HG03565 (cell line): ENCODE measurements at regions not wholly inside any gene's neighbourhood (a gene's known extent, or its start where the extent isn't known, plus 50 kb on each side); places are given as distances from the start of the nearest gene placed in this dataset.

ENCODE experiments used
- ATAC-seq: cut with Tn5 transposase; IDR thresholded peaks from one replicate; pipeline ENCODE4 v1.9.1; 2021; ENCODE audit warnings: mild to moderate bottlenecking, moderate library complexity; ENCODE audit not compliant: unreplicated experiment

DNA sequence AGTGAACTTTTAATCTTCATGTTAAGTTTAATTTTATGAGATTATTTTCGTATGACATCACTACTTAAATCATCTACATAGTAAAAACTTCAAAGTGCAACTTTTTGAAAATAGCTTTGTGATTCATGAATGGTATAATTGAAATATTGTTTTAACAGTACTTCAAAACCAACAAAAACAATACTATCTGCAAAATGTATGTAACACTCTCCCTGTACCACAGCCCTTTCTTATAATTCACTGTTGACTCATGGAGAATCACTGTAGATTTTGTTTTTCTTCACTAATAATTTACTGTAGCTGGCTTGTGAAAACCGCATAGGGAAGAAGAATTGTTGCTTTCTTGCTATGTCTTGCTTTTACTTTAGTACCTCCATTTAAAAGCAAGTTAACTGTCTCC lies 301.4 kb upstream of the ADAMTS5 start:
- ATAC-seq: no peak

- no peak for ATAC-seq
These were observed 299.1 kb upstream of the ADAMTS5 start for GRCh38 chr21:27265949-27266348.

DNA sequence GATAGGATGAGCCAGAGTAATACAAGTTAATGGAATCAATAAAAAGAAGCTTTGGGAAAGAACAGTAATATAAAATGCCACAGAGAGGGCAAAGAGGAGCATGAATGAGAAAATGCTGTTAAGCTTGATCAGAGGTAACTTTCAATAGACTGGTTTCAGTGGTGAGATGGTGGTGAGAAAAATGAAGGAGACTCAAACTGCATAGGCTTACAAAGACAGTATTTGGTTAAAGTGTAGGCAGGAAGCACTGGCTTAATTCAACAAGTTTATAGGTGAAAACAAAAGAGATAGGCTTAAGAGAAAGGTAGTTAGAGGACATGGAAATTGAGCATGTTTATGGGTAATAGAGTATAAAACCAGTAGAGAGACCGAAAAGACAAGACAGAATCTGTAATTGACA lies 298.6 kb upstream of the ADAMTS5 start:
- no peak for ATAC-seq

GRCh38 chr21:27261676-27262075 lies 294.8 kb upstream of the ADAMTS5 start:
- no peak for ATAC-seq

- ATAC-seq: no peak
These were observed 293.8 kb upstream of the ADAMTS5 start for GRCh38 chr21:27260728-27261127.

DNA sequence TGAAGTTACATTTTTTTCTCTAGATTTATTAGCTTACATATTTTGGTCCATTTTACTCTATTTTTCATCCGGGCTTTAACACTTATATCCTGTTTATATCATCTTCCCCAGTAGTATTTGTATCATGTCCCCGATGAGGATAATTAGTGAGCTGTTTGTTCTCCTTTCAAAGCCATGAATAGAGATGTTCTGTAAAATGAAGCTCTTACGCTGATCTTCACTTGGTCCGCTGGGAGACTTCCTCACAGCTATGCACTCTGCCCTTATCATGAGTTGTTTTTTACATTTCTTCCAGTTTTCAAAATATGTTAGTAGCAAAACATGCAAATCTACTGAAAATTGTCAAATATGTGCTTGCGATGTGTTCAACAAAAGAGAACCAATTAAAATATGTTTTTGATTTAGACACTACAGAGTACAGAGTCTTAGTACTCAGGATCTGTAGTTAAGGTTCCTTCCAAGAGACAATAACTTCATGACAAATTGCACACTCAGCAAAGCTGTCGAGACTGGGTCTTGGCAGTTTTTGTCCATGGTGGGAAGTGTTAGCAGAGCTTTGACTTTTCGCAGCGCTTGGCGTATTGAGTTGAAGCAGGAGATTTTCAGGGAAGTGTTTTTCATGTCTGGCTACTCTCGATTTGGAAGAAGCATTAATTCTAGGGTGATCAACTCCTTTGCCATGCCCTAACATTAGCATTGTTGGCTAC lies 292.0 kb upstream of the ADAMTS5 start:
- ATAC-seq: no peak

- ATAC-seq: no peak
These were observed 291.1 kb upstream of the ADAMTS5 start for GRCh38 chr21:27257908-27258556.

DNA sequence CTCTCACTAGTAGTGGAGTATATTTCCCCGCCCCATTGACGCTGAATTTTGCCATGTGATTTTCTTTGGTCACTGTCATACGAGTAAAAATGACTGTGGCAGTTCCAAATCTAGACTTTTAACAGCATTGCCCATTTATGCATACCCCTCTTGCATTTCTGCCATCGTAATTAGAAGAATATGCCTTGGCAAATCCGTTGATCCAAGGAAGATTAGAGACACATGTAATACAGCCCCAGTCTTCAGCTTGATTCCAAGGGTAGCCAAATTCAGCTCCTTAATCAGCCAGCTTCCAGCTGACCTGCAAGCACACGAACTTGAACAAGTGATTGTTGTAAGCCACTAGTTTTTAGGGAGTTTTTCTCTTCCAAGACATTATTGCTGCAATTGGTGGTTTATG lies 290.3 kb upstream of the ADAMTS5 start:
- ATAC-seq: no peak

- no peak for ATAC-seq
These were observed 284.9 kb upstream of the ADAMTS5 start for GRCh38 chr21:27251752-27252151.

DNA sequence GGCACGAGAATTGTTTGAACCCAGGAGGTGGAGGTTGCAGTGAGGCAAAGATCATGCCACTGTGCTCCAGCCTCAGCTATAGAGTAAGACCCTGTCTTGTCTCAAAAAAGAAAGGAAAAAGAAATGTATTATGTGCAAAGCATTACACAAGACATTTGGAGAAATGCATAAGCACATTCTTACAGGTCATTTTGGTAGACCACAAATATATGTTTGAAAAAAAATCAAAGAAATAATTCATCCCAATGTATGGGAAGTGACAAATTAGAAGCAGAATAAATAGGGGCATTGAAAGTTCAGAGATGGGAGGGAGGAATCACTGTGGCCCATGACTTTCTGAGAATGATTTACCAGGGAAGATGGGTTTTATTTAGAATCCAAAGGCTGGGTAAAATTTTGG lies 283.5 kb upstream of the ADAMTS5 start:
- ATAC-seq: no peak

- ATAC-seq: no peak
These were observed 281.9 kb upstream of the ADAMTS5 start for GRCh38 chr21:27248814-27249213.

- no peak for ATAC-seq
These were observed 279.9 kb upstream of the ADAMTS5 start for GRCh38 chr21:27246741-27247140.

DNA sequence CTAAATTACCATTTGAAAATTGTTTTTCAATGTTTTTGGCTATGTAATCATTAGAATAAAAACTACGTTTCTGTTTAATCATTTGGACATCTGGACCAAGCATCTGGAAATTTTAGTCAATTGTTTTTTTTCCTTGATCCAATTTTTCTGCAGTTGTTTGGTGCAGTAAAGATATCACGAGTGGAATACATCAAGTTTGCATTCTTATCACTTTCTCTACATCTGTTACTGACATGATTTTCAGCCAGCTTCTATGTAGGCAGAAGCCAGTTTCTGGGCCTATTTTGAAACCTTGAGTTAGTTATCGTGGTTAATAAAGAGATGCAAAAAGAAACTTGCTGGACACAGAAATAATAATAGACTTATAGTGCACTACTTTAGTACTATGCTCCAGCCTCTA lies 277.9 kb upstream of the ADAMTS5 start:
- ATAC-seq: no peak

GRCh38 chr21:27244352-27244751 lies 277.5 kb upstream of the ADAMTS5 start:
- ATAC-seq: no peak

DNA sequence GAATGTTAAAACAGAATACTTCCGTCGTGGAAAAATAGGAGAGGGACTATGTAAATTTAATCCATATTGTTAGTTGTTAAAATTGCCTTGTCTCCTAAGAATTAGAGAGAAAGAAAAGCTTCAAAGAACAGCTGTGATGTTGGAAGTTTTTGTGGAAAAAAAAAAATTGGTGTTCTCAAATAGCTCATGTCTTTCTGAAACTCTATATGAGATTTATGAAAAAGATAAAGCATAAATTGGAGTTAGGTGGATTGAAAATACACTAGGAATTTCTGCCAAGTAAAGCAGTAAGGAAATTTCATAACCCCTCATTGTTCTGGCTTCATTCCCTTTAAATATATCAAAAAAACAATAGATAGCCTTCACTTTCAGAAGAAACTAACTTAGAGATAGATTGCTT lies 274.0 kb upstream of the ADAMTS5 start:
- ATAC-seq: no peak

- no peak for ATAC-seq
These were observed 266.7 kb upstream of the ADAMTS5 start for GRCh38 chr21:27233514-27234115.

DNA sequence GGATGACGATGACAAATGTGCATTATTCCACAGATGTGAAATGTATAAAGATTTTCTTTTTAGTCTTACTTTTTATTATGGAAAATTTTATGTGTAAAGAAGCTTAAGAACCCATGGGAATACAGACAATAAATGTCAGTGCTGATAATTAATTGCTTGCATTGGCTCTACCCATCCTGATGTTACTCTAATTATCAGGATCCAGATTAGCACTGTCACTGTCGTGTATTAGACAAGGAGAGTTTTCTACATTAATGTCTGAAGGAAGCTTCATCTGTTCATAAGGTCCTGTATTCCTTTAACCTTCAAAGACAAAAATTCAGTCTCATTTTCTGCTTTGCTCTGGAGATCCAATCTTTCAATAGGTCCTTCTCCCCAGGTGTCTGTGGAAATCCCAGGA lies 259.1 kb upstream of the ADAMTS5 start:
- no peak for ATAC-seq

- no peak for ATAC-seq
These were observed 258.3 kb upstream of the ADAMTS5 start for GRCh38 chr21:27225151-27225550.

- no peak for ATAC-seq
These were observed 257.3 kb upstream of the ADAMTS5 start for GRCh38 chr21:27224169-27224568.

DNA sequence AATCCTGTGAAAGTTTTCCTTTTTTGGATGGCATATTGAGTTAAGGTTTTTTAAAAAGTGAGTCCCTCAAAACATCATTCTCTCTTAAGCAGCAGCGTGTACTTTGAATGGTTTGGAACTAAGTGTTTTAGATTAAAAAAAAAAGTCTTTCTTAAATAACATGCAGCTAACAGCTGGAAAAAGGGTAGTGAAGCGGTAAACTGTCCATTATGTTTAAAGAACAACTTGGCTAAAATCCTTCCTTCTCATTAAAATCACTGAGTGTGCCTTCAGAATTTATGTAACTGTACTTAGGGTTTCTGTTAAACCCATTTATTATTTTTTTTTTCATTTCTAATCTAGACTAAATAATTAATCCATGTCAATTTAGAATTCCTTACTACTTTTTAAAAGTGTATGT lies 254.2 kb upstream of the ADAMTS5 start:
- ATAC-seq: no peak

- no peak for ATAC-seq
These were observed 253.5 kb upstream of the ADAMTS5 start for GRCh38 chr21:27220416-27220815.

DNA sequence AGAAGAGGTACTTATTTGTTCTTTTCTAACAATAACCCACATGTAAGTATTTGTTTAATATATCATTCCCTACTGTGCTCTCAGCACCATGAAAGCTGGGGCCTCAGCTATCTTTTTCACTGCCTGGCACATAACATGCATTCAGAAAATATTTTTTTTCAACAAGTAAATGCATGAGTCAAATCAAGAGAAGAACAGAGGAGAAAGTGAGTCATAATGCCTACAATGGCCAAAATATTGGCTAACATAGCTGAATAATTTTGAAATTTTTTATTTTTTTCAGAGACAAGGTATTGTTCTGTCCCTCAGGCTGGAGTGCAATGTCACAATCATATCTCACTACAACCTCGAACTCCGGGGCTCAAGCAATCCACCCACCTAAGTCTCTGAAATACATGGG lies 252.2 kb upstream of the ADAMTS5 start:
- ATAC-seq: no peak
